ENCODE measurements at regions not wholly inside any gene's neighbourhood (a gene's known extent, or its start where the extent isn't known, plus 50 kb on each side); places are given as distances from the start of the nearest gene placed in this dataset.
"Not testable (repeated sequence)": the region's sequence is repeated elsewhere in the genome, so short reads cannot be mapped to it uniquely, and the experiment has no call there.

DNA sequence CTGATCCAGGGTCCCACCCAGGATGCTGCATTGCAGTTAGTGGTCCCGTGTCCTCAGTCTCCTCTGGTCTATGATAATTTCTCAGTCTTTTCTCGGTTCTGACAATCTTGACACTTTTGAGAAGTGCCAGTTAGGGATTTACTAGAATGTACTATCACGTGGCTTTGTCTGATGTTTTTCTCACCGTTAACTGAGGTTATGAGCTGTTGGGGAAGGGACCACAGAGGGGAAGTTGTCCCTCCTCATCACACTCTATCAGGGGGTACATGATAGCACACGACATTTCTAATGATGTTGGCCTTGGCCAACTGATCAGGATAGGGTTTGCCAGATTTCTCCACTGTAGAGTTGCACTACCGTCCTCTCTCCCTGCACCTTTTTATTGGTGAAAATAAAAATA is 250.9 kb upstream of the SDK2 start:
- DNase-seq (ENCODE audit: low spot score), result no peak

GRCh38 chr17:73896966-73897365 is 252.7 kb upstream of the SDK2 start:
- DNase-seq (ENCODE audit: low spot score), result no peak

- no peak for DNase-seq (ENCODE audit: low spot score)
Measured at GRCh38 chr17:73899839-73900238, 255.6 kb upstream of the SDK2 start.

- no peak for DNase-seq (ENCODE audit: low spot score)
Measured at GRCh38 chr17:73900516-73900915, 256.3 kb upstream of the SDK2 start.

DNA sequence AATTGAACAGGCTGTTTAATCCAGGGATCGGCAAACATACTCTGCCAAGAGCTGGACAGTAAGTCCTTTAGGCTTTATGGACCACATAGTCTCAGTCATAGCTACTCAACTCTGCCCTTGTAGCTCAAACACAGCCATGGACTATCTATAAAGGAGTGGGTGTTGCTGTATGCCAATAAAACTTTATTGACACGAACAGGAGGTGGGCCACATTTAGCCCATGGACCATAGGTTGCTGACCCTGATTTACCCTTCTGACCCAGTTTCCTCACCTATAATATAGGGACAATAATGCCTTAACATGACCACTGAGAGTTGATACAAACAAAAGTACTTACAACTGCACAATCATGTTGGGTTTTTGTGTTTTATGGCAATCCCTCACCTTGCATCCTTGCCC is 257.0 kb upstream of the SDK2 start:
- no peak for DNase-seq (ENCODE audit: low spot score)

- no peak for DNase-seq (ENCODE audit: low spot score)
Measured at GRCh38 chr17:73901661-73902415, 257.6 kb upstream of the SDK2 start.

GRCh38 chr17:73902416-73903181 is 258.4 kb upstream of the SDK2 start:
- no peak for DNase-seq (ENCODE audit: low spot score)

DNA sequence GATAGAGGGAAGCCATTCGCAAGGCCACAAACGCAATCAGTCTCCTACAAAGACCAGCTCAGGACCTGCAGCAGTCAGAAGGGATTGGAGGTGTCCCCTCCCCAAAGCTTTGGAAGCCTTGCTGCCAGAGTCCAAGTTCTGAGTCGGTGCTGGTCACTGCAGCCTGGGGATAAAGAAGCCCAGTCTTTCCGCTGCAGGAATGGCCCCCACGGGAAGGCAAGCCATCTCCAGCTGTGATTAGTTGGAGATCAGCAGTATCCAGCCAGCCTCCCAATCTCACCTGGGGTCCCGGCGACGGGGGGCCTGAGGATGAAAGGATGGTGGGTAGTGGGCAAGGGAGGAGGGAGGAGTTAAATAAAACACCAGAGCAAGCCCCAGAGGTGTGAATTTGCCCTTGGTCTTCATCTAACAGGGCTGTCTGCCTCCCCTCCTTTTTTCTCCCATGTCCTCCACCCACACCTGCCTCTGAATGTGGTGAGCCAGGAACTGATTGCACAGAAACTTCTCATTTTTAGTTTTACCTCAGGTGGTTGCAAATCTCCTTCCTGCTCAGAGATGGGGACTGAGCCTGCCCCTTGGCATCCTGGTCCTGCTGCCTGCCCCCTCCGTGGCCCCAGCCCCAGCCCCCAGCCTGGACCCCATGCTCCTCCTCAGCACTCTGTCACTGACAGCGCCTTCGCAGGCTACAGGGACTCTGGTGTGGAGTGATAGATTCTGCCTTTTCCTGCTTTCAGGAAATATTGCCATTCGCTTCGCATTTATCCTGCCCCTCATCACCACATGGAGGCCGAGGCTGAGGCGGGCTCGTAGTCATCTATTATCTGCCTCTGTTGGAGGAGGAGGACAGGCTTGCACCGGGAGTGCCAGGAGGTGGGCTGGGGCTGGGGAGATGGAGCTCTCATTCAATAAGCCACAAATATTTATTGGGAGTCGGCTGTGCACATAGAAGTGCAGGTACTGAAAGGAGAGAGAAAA is 262.9 kb upstream of the SDK2 start:
- no peak for DNase-seq (ENCODE audit: low spot score)

- DNase-seq (ENCODE audit: low spot score), result no peak
Measured at GRCh38 chr17:73909186-73909585, 264.9 kb upstream of the SDK2 start.

DNA sequence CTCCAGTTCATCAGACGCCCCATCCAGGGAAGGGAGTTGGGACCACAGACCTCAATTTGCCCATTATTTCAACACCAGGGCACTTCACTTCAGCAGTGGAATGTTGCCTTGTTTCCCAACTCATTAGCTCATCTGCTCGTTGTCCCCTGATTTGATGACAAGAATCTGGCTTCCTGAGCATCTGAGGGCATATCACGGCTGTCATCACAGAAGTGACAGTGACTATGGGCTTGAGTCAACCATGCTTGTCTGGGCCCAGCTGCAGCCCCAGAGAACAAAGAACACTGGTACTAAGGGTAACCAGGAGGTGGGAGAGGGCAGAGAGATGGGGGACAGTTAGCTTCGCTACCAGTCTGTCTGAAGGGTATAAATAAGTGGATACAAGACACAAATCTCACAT is 266.0 kb upstream of the SDK2 start:
- DNase-seq (ENCODE audit: low spot score), result no peak

GRCh38 chr17:73910821-73911515 is 266.7 kb upstream of the SDK2 start:
- DNase-seq (ENCODE audit: low spot score), result no peak

GRCh38 chr17:73911726-73912372 is 267.6 kb upstream of the SDK2 start:
- DNase-seq (ENCODE audit: low spot score), result no peak

DNA sequence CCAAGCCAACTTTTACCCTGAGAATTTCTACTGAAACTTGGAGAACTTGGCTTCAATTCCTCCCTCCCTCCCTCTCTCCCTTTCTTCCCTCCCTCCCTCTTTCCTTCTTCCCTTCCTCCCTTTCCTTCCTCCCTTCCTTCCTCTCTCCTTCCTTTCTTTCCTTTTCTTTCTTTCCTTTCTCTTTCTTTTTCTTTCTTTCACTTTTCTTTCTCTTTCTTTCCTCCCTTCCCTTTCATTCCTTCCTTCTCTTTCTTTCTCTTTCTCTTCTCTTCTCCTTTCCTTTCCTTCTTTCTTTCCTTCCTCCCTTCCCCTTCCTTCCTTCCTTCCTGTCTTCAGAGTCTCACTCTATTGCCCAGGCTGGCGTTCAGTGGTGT is 268.1 kb upstream of the SDK2 start:
- no peak for DNase-seq (ENCODE audit: low spot score)

- DNase-seq (ENCODE audit: low spot score), result no peak
Measured at GRCh38 chr17:73914536-73915274, 270.5 kb upstream of the SDK2 start.

DNA sequence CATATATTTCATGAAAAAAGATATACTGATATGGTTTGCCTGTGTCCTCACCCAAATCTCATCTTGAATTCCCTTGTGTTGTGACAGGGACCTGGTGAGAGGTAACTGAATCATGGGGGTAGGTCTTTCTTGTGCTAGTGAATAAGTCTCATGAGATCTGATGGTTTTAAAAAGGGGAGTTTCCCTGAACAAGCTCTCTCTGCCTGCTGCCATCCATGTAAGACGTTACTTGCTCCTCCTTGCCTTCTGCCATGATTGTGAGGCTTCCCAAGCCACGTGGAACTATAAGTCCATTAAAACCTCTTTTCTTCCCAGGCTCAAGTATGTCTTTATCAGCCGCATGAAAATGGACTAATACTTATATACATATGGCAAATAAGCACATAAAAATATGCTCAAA is 274.8 kb upstream of the SDK2 start:
- not testable (repeated sequence) for DNase-seq (ENCODE audit: low spot score)

- DNase-seq (ENCODE audit: low spot score), result no peak
Measured at GRCh38 chr17:73921306-73921705, 277.1 kb upstream of the SDK2 start.

DNA sequence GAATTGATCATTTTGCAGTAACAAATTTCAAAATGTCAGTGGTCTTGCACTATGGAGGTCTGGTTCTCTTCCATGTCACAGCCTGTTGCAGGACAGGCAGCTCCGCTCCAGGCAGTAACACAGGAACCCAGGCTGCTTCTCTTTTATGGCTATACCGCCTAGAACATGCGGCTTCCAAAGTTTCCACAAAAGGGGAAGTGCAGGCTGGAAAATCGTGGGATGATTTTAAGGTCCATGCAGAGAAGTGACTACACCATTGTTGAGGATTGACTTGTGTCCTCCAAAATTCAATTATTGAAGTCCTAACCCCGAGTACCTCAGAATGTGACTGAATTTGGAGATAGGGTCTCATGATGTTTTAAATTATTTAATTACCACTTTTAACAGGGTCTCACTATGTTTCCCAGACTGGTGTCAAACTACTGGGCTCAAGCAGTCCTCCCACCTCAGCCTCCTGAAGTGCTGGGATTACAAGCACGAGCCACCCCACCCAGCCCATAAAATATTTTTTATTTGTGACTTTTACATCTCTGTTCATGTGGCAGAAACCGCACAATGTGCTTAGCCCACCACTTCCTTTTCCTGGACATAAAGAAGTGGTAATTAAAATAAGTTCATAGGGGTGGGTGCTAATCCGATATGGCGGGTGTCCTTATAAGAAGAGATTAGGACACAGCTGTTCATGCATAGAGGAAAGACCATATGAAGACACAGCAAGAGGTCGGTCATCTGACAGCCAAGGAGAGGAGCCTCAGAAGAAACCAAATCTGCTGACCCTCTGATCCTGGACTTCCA is 279.2 kb upstream of the RPL38 start:
- no peak for DNase-seq (ENCODE audit: low spot score)

DNA sequence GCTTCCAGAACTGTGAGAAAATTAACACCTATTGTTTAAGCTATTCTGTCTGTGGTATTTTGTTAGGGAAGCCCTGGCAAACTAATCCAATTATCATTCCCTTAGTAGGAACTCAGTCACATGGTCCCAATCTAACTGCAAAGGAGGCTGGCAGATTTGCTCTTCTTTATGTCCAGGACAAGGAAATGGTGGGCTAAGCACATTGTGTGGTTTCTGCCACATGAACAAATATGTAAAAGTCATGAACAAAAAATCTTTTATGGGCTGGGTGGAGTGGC is 278.6 kb upstream of the RPL38 start:
- DNase-seq (ENCODE audit: low spot score), result no peak

GRCh38 chr17:73929860-73930430 is 273.5 kb upstream of the RPL38 start:
- DNase-seq (ENCODE audit: low spot score), result no peak

Measured in AG20443 (cell line).